ENCODE measurements at regions not wholly inside any gene's neighbourhood (a gene's known extent, or its start where the extent isn't known, plus 50 kb on each side); places are given as distances from the start of the nearest gene placed in this dataset.

- H3K4me1 ChIP-seq (ENCODE audit: control insufficient read depth, insufficient read depth, low read length), result no peaks in the 10 kb centered on the region
- no peaks in the 10 kb centered on the region for H3K9me3 Mint-ChIP-seq
- no peaks in the 10 kb centered on the region for H3K4me1 Mint-ChIP-seq
- no peaks in the 10 kb centered on the region for H3K9me3 ChIP-seq (ENCODE audit: control insufficient read depth, low read length)
- no peak overlapping the region for H3K9ac ChIP-seq (ENCODE audit: extremely low read depth, low read length, poor library complexity, severe bottlenecking)
- WGBS, 2 experiments (ENCODE audit: insufficient coverage in 1 of 2, insufficient read length in 1 of 2), result 80 to 100% methylated on average over 1 of the region's 1 CpG
- no peak overlapping the region for H3K27ac Mint-ChIP-seq
- no peak overlapping the region for H3K27ac ChIP-seq (ENCODE audit: low read depth, low read length)
- H3K27me3 Mint-ChIP-seq (ENCODE audit: insufficient read depth), result no peaks in the 10 kb centered on the region
- H3K36me3 Mint-ChIP-seq (ENCODE audit: low read depth), result no peaks in the 10 kb centered on the region
- H3K4me3 ChIP-seq (ENCODE audit: low read length), result no peak overlapping the region
- TF ChIP-seq, protein P1, sequence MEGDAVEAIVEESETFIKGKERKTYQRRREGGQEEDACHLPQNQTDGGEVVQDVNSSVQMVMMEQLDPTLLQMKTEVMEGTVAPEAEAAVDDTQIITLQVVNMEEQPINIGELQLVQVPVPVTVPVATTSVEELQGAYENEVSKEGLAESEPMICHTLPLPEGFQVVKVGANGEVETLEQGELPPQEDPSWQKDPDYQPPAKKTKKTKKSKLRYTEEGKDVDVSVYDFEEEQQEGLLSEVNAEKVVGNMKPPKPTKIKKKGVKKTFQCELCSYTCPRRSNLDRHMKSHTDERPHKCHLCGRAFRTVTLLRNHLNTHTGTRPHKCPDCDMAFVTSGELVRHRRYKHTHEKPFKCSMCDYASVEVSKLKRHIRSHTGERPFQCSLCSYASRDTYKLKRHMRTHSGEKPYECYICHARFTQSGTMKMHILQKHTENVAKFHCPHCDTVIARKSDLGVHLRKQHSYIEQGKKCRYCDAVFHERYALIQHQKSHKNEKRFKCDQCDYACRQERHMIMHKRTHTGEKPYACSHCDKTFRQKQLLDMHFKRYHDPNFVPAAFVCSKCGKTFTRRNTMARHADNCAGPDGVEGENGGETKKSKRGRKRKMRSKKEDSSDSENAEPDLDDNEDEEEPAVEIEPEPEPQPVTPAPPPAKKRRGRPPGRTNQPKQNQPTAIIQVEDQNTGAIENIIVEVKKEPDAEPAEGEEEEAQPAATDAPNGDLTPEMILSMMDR (conservative IDR thresholded peaks at IDR 0.05), result no peak
- no peaks in the 10 kb centered on the region for H3K27me3 ChIP-seq (ENCODE audit: control insufficient read depth, insufficient read depth, low read length, poor library complexity, severe bottlenecking)
- H3K36me3 ChIP-seq (ENCODE audit: control insufficient read depth, insufficient read depth, low read length), result no peaks in the 10 kb centered on the region
- no peak for DNase-seq
- no peak overlapping the region for H3K4me3 Mint-ChIP-seq
Measured at GRCh38 chr3:164479978-164480377, 598.3 kb downstream of the SI start.

GRCh38 chr3:164479406-164479805 is 598.9 kb downstream of the SI start:
- H3K4me1 ChIP-seq (ENCODE audit: control insufficient read depth, insufficient read depth, low read length), result no peaks in the 10 kb centered on the region
- no peaks in the 10 kb centered on the region for H3K36me3 ChIP-seq (ENCODE audit: control insufficient read depth, insufficient read depth, low read length)
- no peaks in the 10 kb centered on the region for H3K27me3 Mint-ChIP-seq (ENCODE audit: insufficient read depth)
- no peak overlapping the region for H3K4me3 ChIP-seq (ENCODE audit: low read length)
- 82 to 100% methylated on average over 1 of the region's 1 CpG for WGBS, 2 experiments (ENCODE audit: insufficient coverage in 1 of 2, insufficient read length in 1 of 2)
- no peak overlapping the region for H3K27ac ChIP-seq (ENCODE audit: low read depth, low read length)
- DNase-seq, result no peak
- no peaks in the 10 kb centered on the region for H3K36me3 Mint-ChIP-seq (ENCODE audit: low read depth)
- H3K9ac ChIP-seq (ENCODE audit: extremely low read depth, low read length, poor library complexity, severe bottlenecking), result no peak overlapping the region
- H3K9me3 ChIP-seq (ENCODE audit: control insufficient read depth, low read length), result no peaks in the 10 kb centered on the region
- H3K9me3 Mint-ChIP-seq, result no peaks in the 10 kb centered on the region
- TF ChIP-seq, protein P1 (conservative IDR thresholded peaks at IDR 0.05), result no peak
- H3K27me3 ChIP-seq (ENCODE audit: control insufficient read depth, insufficient read depth, low read length, poor library complexity, severe bottlenecking), result no peaks in the 10 kb centered on the region
- H3K4me3 Mint-ChIP-seq, result no peak overlapping the region
- no peaks in the 10 kb centered on the region for H3K4me1 Mint-ChIP-seq
- H3K27ac Mint-ChIP-seq, result no peak overlapping the region

DNA sequence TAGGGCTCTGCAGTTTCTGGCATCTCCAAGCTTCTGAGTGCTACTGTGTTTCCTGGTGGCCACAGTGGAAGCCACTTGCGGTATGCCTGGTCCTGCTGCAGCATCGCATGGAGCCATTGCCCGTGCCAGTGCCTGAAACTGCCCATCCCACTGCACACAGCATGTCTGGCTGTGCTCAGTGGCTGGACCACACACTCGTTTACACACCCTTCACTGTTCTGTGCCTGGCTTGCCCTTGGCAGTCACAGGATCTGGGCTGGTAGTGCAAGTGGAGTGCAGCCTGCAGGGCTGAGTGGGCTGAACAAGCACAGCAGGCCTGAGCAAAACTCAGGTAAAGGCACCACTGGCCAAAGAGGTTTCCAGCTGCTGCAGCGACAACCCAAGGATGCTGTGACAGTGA is 600.0 kb downstream of the SI start:
- Mint-ChIP-seq H3K27me3 (ENCODE audit: insufficient read depth) (no peaks in the 10 kb centered on the region), H3K27ac (no peak overlapping the region), H3K4me3 (no peak overlapping the region), H3K36me3 (ENCODE audit: low read depth) (no peaks in the 10 kb centered on the region), H3K9me3 (no peaks in the 10 kb centered on the region), H3K4me1 (no peaks in the 10 kb centered on the region)
- TF ChIP-seq, protein P1 (conservative IDR thresholded peaks at IDR 0.05), result no peak
- no peaks in the 10 kb centered on the region for H3K36me3 ChIP-seq (ENCODE audit: control insufficient read depth, insufficient read depth, low read length)
- no peak overlapping the region for H3K9ac ChIP-seq (ENCODE audit: extremely low read depth, low read length, poor library complexity, severe bottlenecking)
- H3K4me1 ChIP-seq (ENCODE audit: control insufficient read depth, insufficient read depth, low read length), result no peaks in the 10 kb centered on the region
- no peak overlapping the region for H3K27ac ChIP-seq (ENCODE audit: low read depth, low read length)
- WGBS, 2 experiments (ENCODE audit: insufficient coverage in 1 of 2, insufficient read length in 1 of 2), result 83 to 94% methylated on average over 1 to 5 of the region's 5 CpGs
- no peaks in the 10 kb centered on the region for H3K27me3 ChIP-seq (ENCODE audit: control insufficient read depth, insufficient read depth, low read length, poor library complexity, severe bottlenecking)
- DNase-seq, result no peak
- no peaks in the 10 kb centered on the region for H3K9me3 ChIP-seq (ENCODE audit: control insufficient read depth, low read length)
- no peak overlapping the region for H3K4me3 ChIP-seq (ENCODE audit: low read length)
